H1 (cell line): ENCODE measurements at regions not wholly inside any gene's neighbourhood (a gene's known extent, or its start where the extent isn't known, plus 50 kb on each side); places are given as distances from the start of the nearest gene placed in this dataset.

Experiments
- CTCF ChIA-PET: fragments of 300-600 bp; sonication (Branson Sonifier 250); formaldehyde crosslinking; loops from one replicate; lab custom pipeline; 2021; ENCODE audit not compliant: partially characterized antibody; lab: Charles Lee
- POLR2A ChIA-PET: fragments of 300-600 bp; sonication (Branson Sonifier 250); formaldehyde crosslinking; loops from one replicate; lab custom pipeline; 2021; ENCODE audit warnings: inconsistent platforms; ENCODE audit not compliant: partially characterized antibody; lab: Charles Lee
- DNase-seq, 2 experiments: peaks; one replicate each; pipeline versions ENCODE4 v3.0.0 to v3.0.0-alpha.2; 2010 to 2022; ENCODE audit warnings: low spot score in 2 of 2, low read depth in 1 of 2, mixed read lengths in 1 of 2
- FAIRE-seq: peaks from 2 replicates; lab custom pipeline; 2011; peaks lifted over from hg19 to GRCh38; lab: Jason Lieb, UNC
- H2AFZ ChIP-seq: 2 replicates; pipeline ENCODE4 v1.8.1; 2012; ENCODE audit warnings: low read length, inconsistent platforms
- H2AK5ac ChIP-seq: 2 replicates; pipeline ENCODE4 v1.6.1; 2013; ENCODE audit warnings: low read depth, low read length
- H2BK120ac ChIP-seq: replicated peaks from 2 replicates; pipeline ENCODE3; 2013; ENCODE audit warnings: low read depth, low read length, inconsistent platforms
- H2BK12ac ChIP-seq: 2 replicates; pipeline ENCODE4 v1.6.1; 2013; ENCODE audit warnings: low read depth, low read length
- H2BK15ac ChIP-seq: 2 replicates; pipeline ENCODE4 v1.6.1; 2013; ENCODE audit warnings: low read length
- H2BK20ac ChIP-seq: 2 replicates; pipeline ENCODE4 v1.6.1; 2013; ENCODE audit warnings: low read length
- H2BK5ac ChIP-seq: 2 replicates; pipeline ENCODE4 v1.6.1; 2013; ENCODE audit warnings: low read depth, low read length
- H3K14ac ChIP-seq: 2 replicates; pipeline ENCODE4 v1.6.1; 2013; ENCODE audit warnings: inconsistent platforms; ENCODE audit not compliant: insufficient read length
- H3K18ac ChIP-seq: 2 replicates; pipeline ENCODE4 v1.6.1; 2013; ENCODE audit warnings: low read length; ENCODE audit errors: extremely low read depth
- H3K23ac ChIP-seq: 2 replicates; pipeline ENCODE4 v1.6.1; 2013; ENCODE audit warnings: inconsistent platforms; ENCODE audit not compliant: insufficient read length
- H3K23me2 ChIP-seq: 2 replicates; pipeline ENCODE4 v1.6.1; 2013; ENCODE audit warnings: low read depth, low read length
- H3K27ac ChIP-seq: 2 replicates; pipeline ENCODE4 v1.6.1; 2011; ENCODE audit warnings: low read depth, low read length, inconsistent platforms
- H3K27me3 ChIP-seq, 4 experiments: replicated peaks in 1 of 4; 1 replicate in 1 of 4; 2 replicates in 3 of 4; pipeline versions ENCODE4 v1.6.1 to v1.8.1; 2011 to 2013; ENCODE audit warnings: low read length in 3 of 4, mild to moderate bottlenecking in 3 of 4, inconsistent platforms in 2 of 4, mixed read lengths in 2 of 4, moderate library complexity in 1 of 4; ENCODE audit not compliant: control insufficient read depth in 3 of 4, insufficient read depth in 3 of 4; ENCODE audit errors: extremely low read depth in 1 of 4
- H3K36me3 ChIP-seq, 4 experiments: 2 replicates each; pipeline versions ENCODE4 v1.6.1 to v1.8.1; 2011 to 2013; ENCODE audit warnings: mild to moderate bottlenecking in 4 of 4, low read length in 3 of 4, moderate library complexity in 2 of 4, control low read depth in 1 of 4, inconsistent platforms in 1 of 4; ENCODE audit not compliant: insufficient read depth in 4 of 4, control insufficient read depth in 2 of 4
- H3K4ac ChIP-seq: replicated peaks from 2 replicates; pipeline ENCODE3; 2013; ENCODE audit warnings: low read length, low read depth, mixed read lengths, inconsistent platforms; ENCODE audit not compliant: insufficient read length
- H3K4me1 ChIP-seq, 4 experiments: replicated peaks in 1 of 4; 1 replicate in 1 of 4; 2 replicates in 3 of 4; pipeline versions ENCODE4 v1.6.1 to v1.8.1; 2011 to 2013; ENCODE audit warnings: low read length in 3 of 4, inconsistent platforms in 2 of 4, mixed read lengths in 1 of 4; ENCODE audit not compliant: insufficient read depth in 4 of 4, control insufficient read depth in 3 of 4
- H3K4me2 ChIP-seq, 2 experiments: 2 replicates each; pipeline versions ENCODE4 v1.6.1 to v1.8.1; 2011 to 2013; ENCODE audit warnings: low read depth in 2 of 2, low read length in 2 of 2, control low read depth in 1 of 2, inconsistent platforms in 1 of 2, mild to moderate bottlenecking in 1 of 2; ENCODE audit not compliant: insufficient read depth in 1 of 2
- H3K4me3 ChIP-seq, 4 experiments: fragments of 200-600, 300-600 bp in 1 of 4; sonication (generic), shearing (Covaris generic), sonication (Bioruptor Twin) in 1 of 4; 2 replicates each; pipeline versions ENCODE4 v1.5.1 to v1.8.1; 2011 to 2016; ENCODE audit warnings: low read length in 4 of 4, low read depth in 3 of 4, control low read depth in 2 of 4, inconsistent platforms in 2 of 4, mild to moderate bottlenecking in 2 of 4, mixed read lengths in 1 of 4, moderate library complexity in 1 of 4; ENCODE audit not compliant: insufficient read depth in 2 of 4; ENCODE audit errors: extremely low read depth in 1 of 4
- H3K56ac ChIP-seq: replicated peaks from 2 replicates; pipeline ENCODE3; 2013; ENCODE audit warnings: low read depth, mild to moderate bottlenecking, mixed read lengths, low read length, inconsistent platforms; ENCODE audit not compliant: insufficient read length
- H3K79me1 ChIP-seq: 2 replicates; pipeline ENCODE4 v1.6.1; 2013; ENCODE audit warnings: low read depth, low read length, control low read depth
- H3K79me2 ChIP-seq, 2 experiments: 2 replicates each; pipeline versions ENCODE4 v1.6.1 to v1.8.1; 2012 to 2013; ENCODE audit warnings: low read length in 2 of 2, mild to moderate bottlenecking in 2 of 2, inconsistent platforms in 1 of 2; ENCODE audit not compliant: insufficient read depth in 2 of 2, control insufficient read depth in 1 of 2
- H3K9ac ChIP-seq, 4 experiments: replicated peaks in 1 of 4; 1 replicate in 1 of 4; 2 replicates in 3 of 4; pipeline versions ENCODE4 v1.6.1 to v1.8.1; 2011 to 2013; ENCODE audit warnings: low read depth in 3 of 4, low read length in 3 of 4, control low read depth in 2 of 4, mild to moderate bottlenecking in 2 of 4, moderate library complexity in 2 of 4, inconsistent platforms in 1 of 4; ENCODE audit errors: extremely low read depth in 1 of 4
- H3K9me3 ChIP-seq, 2 experiments: 2 replicates each; pipeline versions ENCODE4 v1.6.1 to v1.8.1; 2012 to 2013; ENCODE audit warnings: mild to moderate bottlenecking in 2 of 2, moderate library complexity in 2 of 2, control low read depth in 1 of 2, inconsistent platforms in 1 of 2, low read depth in 1 of 2, low read length in 1 of 2, mixed read lengths in 1 of 2; ENCODE audit not compliant: insufficient read depth in 2 of 2
- H4K20me1 ChIP-seq, 2 experiments: replicated peaks in 1 of 2; 2 replicates each; pipeline versions ENCODE3 to v1.8.1; 2011 to 2013; ENCODE audit warnings: inconsistent platforms in 2 of 2, low read length in 2 of 2, mild to moderate bottlenecking in 1 of 2; ENCODE audit not compliant: insufficient read depth in 2 of 2, control insufficient read depth in 1 of 2
- H4K5ac ChIP-seq: 2 replicates; pipeline ENCODE4 v1.6.1; 2013; ENCODE audit warnings: low read length, low read depth, mixed read lengths, inconsistent platforms; ENCODE audit not compliant: insufficient read length
- H4K8ac ChIP-seq: 2 replicates; pipeline ENCODE4 v1.8.0; 2013; ENCODE audit warnings: mild to moderate bottlenecking, moderate library complexity, low read length, inconsistent platforms; ENCODE audit not compliant: insufficient read depth; ENCODE audit errors: extremely low read depth
- H4K91ac ChIP-seq: replicated peaks from 2 replicates; pipeline ENCODE3; 2013; ENCODE audit warnings: low read length, mixed read lengths, inconsistent platforms; ENCODE audit not compliant: insufficient read length
- HDAC2 ChIP-seq, 2 experiments: fragments of 300-600 bp in 1 of 2; sonication (generic) in 1 of 2; IDR thresholded peaks; 2 replicates each; pipeline ENCODE4 v1.6.1; 2011 to 2012; ENCODE audit warnings: low read depth in 2 of 2, low read length in 2 of 2, mild to moderate bottlenecking in 2 of 2, moderate library complexity in 2 of 2, borderline replicate concordance in 1 of 2, inconsistent platforms in 1 of 2
- JUN ChIP-seq: IDR thresholded peaks from 2 replicates; pipeline ENCODE4 v1.6.1; 2011; ENCODE audit warnings: low read depth, mild to moderate bottlenecking, improper control_type of control experiment, low read length
- SP4 ChIP-seq: IDR thresholded peaks from 2 replicates; pipeline ENCODE4 v1.6.1; 2012; ENCODE audit warnings: low read length, inconsistent platforms
- WGBS, 2 experiments: shearing (Covaris generic) in 1 of 2; methylation state at CpG; one replicate each; pipeline versions ENCODE4 v1.1.6 to v1.1.7; 2013 to 2015; ENCODE audit warnings: low lambda C conversion rate in 2 of 2, mixed read lengths in 2 of 2, inconsistent platforms in 1 of 2, low coverage in 1 of 2, missing lambda C conversion rate in 1 of 2; ENCODE audit not compliant: insufficient replicate concordance in 2 of 2, insufficient coverage in 1 of 2, insufficient read length in 1 of 2; ENCODE audit errors: extremely low coverage in 1 of 2, missing lambda C conversion rate in 1 of 2; 5-methylcytosine and 5-hydroxymethylcytosine counted together

DNA sequence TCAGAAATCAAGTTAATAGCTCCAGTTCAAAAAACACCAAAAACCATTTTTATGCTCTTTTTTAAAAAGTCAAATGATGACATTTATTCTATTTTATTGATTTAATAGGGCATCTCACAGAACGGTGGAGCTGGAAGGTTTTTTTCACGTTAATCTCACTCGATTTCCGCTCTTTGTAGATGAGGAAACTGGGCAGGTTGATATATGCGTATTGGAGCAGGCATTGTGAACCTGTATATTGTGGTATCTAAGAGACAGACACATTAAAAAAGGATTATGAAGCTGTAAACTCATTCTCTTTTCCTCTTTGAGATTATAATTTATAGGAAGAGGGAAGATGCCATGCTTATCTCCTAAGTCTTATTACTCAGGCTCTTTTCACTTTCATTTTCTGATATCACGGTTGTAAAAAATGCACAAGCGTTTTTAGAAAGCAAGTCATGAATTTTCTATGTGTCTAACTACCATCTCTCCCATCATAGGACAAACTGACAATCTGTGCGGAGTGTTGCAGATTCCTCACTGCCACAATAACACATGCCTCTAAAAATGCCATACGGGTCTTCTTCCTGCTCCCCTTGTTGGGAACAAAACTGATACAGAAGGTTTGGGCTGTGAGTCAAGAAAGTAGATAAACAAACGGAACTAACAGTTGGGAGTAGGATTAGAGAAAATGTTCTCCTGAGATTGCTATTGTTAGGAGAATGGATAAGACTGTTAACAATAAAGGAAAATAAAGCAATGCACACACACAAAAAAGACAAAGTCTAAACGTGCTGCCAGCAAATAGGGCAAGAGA, 1997.7 kb downstream of the MAT2B start:
- Histone ChIP-seq H3K9me3 (peaks cover 3 to 8% of the 10 kb centered on the region in 2 experiments), H3K4me2 (no peak overlapping the region), H3K56ac (no peak overlapping the region), H3K9ac (no peak overlapping the region), H3K18ac (no peak overlapping the region)
- TF ChIP-seq JUN (no peak), SP4 (no peak), HDAC2 (IDR thresholded peaks at IDR 0.05; ENCODE audit: borderline replicate concordance in 1 of 2, low read depth in 2 of 2, low read length in 2 of 2) (no peak)
- TF ChIP-seq, all 59 proteins: peak for 0
- H3K23ac ChIP-seq = no peak overlapping the region
- no peak overlapping the region for H4K5ac ChIP-seq
- H3K14ac ChIP-seq = no peak overlapping the region
- H3K79me2 ChIP-seq = no peaks in the 10 kb centered on the region
- H2AFZ ChIP-seq = peak overlapping the region; percentile 74; the same call in 1 of the 2 replicates
- no peaks in the 10 kb centered on the region for H4K20me1 ChIP-seq
- no peak overlapping the region for H3K27ac ChIP-seq
- no peaks in the 10 kb centered on the region for H3K79me1 ChIP-seq
- POLR2A ChIA-PET = no interaction called here
- FAIRE-seq (no peak), DNase-seq (no peak)
- no peak overlapping the region for H4K91ac ChIP-seq
- no peak overlapping the region for H2BK12ac ChIP-seq
- no peak overlapping the region for H2BK5ac ChIP-seq
- CTCF ChIA-PET = interaction anchor here (0.6 kb wide), 1 partner anchor 9 kb away, joined by 3 read pairs; no protein-coding TSS in a partner anchor
- H2BK20ac ChIP-seq = no peak overlapping the region
- H3K36me3 ChIP-seq = peaks cover 0 to 5% (median 0%) of the 10 kb centered on the region in 4 experiments; a peak in 2 of 8 replicates
- no peak overlapping the region for H3K4me3 ChIP-seq
- no peaks in the 10 kb centered on the region for H3K27me3 ChIP-seq
- H2AK5ac ChIP-seq = no peak overlapping the region
- H2BK120ac ChIP-seq = no peak overlapping the region
- H3K4me1 ChIP-seq = 0 out of 7 replicates have a peak, but pooled peaks cover 0 to 2% (median 0%) of the 10 kb centered on the region in 4 experiments
- no peak overlapping the region for H2BK15ac ChIP-seq
- WGBS, 2 experiments = 86% methylated on average over 11 of the region's 11 CpGs; no CpG with 5 or more reads in 1 of the 2 experiments
- no peak overlapping the region for H4K8ac ChIP-seq
- no peaks in the 10 kb centered on the region for H3K23me2 ChIP-seq
- no peak overlapping the region for H3K4ac ChIP-seq
